CD4-positive, alpha-beta T cell treated with Interleukin-1 beta for 1 hour (primary cell): ENCODE measurements at regions not wholly inside any gene's neighbourhood (a gene's known extent, or its start where the extent isn't known, plus 50 kb on each side); places are given as distances from the start of the nearest gene placed in this dataset.

Source experiments
- DNase-seq, 2 donors: peaks; one replicate each; pipeline ENCODE4 v3.0.0-alpha.2; 2020 to 2022

DNA sequence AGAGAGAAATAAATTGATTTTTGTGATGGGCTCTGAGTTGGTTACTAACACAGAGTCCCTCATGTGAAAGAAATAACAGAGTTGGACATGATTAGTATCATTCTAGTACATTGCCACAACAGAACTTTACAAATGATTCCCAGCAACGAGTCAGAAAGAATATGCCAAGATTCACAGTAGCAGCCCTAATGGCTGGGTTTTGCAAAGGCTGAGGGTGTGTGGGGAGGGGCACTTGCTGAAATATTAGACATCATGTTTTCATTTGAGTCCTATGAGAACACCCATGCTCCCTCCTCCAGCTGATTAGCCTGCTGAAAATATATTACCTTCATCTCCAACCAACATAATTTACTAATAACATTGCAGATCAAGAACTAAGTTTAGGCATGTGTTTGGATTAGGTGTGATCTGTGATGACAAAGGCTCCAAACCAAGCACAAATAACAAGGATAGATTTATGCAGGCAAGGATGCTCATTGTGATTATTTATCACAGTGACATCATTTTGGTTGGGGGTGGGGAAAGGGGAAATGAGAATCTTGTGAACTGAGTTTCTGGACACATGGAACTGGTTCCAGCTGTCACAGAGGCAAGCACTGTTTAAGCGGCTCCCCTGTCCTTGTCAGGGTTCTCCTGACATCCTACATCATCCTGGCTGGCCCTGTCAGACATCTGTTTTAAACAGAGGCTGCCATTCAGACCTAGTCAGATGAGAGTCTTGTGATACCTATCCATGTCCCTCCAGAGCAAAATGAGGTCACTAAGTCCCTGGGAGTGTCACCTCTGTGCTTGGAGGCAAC, 205.8 kb upstream of the NCKAP5 start:
- DNase-seq: no peak

DNA sequence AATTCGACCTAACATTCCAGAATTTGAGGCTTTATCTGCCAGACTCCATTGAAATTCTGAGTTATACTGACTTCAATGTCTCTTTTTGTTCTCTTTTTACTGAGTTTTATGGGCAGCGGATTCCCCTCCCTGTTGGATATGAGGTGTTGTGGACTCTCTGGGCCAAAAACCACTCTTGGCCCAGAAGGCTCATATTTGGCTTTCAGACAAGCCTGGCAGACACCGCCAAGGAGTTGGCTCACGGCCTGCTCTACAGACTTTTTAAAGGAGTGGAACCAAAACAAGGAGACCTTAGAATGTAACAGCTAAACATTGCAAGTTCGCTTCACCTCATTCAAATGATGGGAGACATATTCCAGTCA, 206.4 kb upstream of the NCKAP5 start:
- no peak for DNase-seq

DNA sequence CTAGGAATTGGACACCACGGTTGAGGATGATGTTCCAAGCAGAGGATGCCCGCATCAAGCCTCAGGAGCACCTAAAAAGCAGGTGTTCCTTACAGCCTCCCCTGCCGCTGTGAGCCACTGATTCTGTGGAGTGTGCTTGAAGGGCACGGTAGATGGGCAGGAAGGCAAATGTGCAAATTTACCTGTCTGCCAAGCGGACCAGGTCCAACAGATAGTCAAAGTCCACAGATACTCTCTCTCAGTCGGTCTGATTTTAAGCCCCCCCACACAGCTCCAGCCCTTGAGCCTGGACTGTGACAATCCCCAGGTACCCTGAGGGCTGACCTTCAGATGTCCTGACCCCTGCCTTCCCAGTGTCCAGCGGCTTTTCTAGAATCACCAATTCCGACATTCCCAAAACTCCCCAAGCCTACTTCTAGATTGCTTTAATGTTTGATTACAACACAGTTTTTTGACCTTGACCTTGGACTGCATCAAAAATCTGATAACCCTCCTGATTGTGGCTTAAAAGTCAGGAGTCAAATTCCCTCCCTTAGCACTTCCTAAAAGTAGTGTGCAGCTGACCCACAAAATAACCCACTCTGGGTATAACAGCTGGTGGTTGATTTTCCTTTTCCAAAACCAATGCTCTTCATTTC, 208.8 kb upstream of the NCKAP5 start:
- no peak for DNase-seq

DNA sequence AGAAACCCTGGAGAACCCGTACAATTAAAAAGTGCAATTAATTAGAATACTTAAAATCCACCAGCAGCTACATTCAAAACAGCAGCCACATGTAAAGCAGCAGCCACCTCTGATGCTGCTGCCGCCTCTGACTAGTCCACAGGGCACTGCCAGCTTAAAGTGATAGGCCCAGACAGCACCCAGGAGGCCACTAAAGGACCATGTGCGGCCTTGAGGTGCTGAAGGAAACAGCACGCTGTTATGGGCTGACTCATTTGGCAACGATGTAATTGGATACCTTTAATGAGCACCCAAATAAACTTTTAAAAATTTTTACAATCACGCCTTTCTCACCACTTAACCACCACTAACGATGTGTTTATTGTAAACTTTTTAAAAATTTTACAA, 209.3 kb upstream of the NCKAP5 start:
- DNase-seq: no peak

DNA sequence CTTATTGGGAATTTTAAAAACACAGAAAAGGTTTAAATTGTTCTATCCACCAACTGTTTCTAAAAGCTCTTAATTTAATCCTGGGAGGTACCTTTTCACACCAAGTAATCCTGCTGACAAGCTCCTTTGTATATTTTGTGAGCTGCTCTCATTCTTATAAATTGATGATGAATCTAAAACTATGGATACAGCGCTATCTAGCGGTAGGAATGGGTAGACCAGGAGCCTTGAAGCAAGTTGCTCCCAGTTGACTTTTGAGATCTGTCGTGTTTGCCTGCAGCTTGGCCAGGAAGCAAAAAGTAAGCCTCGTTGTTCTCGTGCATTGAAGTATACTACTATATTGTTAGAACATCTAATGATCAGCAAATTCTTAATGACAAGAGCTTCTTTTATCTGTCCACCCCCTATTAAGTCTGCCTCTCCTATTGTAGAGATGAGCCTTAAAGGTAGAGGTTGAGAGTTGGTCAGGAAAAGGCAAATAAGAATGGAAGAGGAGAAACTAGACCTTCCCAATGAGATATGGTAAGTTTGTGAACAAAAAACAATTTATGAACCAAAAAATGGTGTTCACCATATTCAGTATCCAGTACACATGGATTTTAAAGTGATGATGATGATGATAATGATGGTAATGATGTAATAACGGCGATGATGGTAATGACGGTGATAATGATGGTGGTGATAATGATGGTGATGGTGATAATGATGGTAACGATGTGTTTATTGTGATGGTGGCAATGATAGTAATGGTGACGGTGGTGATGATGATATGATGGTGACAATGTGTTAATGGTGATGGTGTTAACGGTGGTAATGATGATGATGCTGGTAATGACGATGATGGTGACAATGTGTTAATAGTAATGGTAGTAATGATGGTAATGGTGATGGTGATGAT, 212.1 kb upstream of the NCKAP5 start:
- DNase-seq: peak in 1 of 2 donors; percentile 12

DNA sequence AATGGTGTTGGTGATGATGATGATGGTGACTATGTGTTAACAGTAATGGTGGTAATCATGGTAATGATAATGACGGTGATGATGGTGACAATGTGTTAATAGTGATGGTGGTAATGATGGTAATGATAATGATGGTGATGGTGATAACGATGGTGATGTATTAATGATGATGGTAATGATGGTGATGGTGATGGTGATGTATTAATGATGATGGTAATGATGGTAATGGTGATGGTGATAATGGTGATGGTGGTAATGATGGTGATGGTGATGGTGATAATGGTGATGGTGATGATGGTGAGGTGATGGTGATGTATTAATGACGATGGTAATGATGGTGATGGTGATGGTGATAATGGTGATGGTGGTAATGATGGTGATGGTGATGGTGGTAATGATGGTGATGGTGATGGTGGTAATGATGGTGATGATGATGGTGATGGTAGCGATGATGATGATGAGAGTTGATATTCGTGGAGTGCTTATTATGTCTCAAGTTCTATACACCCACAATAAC, 212.8 kb upstream of the NCKAP5 start:
- DNase-seq: no peak

DNA sequence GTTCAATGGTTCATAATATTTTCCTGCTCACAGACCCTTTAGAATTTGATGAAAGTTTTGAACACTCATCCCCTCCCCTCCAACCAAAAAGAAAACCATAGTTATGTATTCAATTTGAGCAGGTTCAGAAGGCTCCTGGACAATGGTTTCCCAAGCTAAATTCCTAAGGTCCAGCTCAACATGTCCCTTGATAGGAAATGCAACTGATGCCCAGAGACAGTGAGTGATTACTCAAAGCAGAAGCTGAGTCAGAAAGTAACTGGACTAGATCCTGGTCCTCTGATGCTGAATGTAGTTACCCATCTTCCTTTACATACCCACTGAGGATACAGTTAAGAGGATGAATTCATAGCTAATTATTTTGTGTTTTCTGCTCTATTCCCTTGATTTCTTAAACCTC, 218.9 kb upstream of the NCKAP5 start:
- no peak for DNase-seq

DNA sequence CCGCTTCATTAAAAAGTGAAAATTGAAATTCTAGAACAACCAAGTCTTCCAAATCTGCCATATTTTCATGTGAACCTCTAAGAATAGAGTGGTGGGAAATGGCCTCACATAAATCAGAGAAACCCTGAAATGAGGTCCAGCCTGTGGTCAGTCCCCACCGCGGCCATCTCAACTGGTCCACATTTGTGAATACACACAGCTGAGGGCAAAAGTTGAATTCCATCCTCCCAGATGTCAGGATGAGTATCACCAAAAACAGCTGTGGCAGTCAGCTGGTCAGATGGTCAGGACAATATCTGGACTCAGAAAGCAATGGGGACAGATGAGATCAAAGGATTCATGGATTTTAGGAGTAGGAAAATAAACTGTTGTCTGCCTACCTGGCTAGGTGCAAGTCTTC, 219.4 kb upstream of the NCKAP5 start:
- DNase-seq: no peak

DNA sequence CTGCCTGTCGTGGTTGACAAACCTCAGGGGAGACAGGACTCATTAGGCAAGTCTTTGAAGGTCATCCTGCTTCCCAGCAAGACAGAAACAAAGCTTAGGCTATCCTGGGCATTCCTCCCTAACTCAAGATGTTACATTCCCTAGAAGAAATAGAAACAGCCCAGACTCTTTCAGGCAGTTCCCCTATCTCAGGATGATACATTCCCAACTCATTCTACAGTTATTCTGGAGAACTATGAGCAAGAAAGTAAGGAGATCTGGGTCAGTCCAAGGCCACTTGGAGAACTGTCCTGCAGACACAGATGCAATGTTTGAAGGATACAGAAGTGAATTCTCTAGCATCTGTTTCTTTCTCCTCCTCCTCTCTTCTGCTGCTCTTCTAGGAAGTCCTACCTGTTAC, 220.1 kb upstream of the NCKAP5 start:
- DNase-seq: no peak

DNA sequence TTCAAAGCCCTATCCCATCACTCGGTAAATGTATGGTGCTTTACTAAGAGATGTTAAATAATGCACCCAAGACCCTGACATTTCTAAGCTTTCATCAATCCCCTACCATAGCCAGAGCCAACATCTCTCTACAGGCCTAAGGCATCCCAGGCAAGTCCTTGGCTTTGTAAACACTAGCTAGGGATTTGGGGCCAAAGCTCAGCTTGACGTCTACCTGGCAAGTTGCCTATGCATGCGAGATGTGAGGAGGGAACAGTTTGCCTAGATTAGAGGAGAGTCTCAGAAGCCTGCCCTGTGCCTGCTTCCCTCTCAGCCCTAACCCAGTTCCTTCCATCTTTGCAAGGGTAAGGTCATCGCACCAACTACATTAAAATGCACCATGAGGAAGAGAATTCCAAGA, 221.5 kb upstream of the NCKAP5 start:
- DNase-seq: no peak

DNA sequence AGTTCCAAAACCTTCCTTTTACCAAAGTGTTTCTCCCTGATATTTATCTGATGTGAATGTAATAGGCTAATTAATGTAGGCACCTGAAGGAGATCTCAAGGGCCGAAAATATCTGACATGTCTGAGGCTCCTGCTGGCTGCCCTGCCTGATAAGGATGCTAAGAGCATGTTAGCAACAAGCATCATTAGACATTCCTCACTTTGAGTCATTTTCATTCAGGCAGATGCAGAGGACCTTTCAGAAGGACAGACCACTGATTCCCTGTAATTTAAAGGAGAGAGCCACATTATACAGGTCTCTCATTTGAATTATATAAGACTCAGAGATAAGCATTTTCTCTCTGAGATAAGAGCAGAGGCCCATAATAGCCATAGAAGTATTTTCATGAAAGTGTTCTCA, 222.4 kb upstream of the NCKAP5 start:
- no peak for DNase-seq

DNA sequence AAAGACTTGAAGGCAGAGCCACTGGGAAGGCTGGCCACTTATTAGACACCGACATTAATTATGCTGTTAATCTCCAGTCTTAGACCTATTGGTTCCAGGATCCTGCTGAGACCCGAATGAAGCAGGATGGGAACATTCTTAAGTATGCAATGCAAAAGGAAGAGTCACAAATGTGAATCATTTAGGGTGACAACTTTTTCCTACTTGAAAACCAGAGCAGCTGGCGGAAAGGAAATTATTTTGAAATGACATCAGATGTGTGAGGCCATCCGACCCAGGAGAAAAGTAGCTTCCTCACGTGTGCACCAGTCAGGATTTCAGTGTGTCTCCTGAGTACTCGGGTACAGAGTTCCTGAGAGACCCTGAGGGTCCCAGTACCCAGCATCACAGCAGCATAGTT, 222.9 kb upstream of the NCKAP5 start:
- DNase-seq: no peak

DNA sequence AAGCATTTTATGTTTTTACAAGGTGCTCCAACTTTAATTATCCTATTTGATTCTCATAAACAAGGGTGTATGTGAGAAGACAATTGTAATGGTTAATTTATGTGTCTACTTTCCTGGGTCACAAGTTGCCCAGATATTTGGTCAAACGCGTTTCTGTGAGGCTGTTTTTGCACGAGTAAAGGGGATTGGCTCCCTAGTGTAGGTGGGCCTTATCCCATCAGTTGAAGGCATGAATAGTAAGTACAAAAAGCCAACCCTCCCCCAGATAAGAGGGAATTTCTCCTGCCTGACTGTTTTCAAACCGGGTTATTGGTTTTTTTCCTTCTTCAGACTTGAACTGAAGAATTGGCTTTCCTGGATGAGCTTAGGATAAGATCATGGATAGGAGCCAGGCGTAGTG, 224.0 kb upstream of the NCKAP5 start:
- DNase-seq: no peak

DNA sequence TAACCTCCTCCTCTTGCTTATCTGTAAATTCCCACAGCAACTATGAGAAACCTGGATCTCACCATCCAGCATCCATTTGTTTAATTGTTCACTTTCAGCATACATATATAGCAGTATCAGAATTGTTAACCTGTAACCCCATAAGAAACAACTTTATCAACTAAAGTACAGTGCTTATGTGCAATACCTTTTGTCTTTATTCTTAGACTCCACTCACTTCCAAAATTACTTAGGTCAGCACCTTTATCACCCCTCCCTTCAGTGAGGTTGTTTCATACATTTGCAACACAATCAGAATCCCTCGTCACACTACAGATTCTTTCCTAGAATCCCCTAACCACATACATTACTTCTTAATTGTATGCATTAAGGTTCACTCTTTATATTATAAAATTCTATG, 225.9 kb upstream of the NCKAP5 start:
- no peak for DNase-seq

DNA sequence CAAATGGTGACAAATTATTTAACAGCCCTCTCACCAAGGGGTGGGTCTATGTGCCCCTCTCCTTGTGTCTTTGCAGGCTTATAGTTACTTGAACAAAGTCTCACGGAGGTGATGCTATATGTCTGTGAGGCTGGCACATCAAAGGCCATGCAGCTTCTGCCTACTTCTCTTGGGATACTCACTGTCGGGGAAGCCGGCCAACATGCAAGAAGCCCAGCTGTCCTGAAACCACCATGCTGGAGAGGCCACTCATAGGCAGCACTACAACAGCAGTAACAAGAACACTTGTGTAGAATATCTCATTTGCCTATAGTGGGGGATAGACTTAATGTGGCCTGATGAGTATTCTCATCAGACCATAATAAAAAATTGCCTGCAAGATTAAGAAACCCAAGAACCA, 233.7 kb upstream of the NCKAP5 start:
- no peak for DNase-seq

DNA sequence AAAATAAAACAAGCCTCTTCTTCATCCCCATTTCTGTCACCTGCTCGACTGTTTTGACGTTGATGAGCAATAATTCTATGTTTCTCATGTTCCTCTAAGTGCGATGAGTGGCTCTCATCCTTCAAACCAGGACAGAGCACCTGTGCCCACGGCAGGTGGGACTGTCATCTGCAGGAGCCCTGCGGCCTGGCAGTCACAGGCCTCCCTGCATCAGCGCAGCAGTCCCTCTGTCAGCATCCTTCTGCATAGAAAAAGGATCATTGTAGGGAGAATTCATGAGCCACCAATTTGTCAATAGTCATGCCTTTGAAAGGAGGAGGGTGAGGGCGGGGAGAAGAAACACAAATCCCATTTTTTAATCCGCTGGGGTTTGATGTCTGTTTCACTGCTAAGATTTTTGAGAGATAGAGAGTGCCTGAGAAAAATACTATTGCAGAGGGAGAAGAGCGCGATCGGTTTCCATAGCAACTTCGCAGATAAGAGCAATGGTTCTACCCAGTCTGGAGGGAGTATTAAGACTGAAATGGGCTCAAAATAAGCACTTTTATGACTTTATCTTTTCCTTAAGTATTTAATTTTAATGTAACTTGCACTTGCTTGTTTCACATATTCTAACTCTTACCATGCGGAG, 234.3 kb upstream of the NCKAP5 start:
- no peak for DNase-seq

DNA sequence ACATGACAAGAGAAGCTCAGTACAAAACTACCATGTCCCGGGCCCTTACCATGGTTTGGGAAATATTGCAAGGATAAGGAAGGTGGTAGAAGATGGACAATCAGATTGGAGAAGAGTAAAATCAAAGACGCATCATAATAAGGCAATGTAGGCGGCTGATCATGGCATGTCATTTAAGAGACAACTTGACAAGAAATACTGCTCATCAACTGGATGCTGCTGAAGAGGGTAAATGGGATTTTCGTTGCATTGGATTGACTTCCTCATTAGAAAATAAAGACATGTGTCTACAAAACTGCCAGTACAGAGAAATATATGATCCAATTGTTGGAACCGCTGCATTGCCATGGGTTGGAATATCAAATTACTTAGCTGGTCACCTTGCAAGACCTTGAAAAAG, 238.3 kb upstream of the NCKAP5 start:
- DNase-seq: no peak

DNA sequence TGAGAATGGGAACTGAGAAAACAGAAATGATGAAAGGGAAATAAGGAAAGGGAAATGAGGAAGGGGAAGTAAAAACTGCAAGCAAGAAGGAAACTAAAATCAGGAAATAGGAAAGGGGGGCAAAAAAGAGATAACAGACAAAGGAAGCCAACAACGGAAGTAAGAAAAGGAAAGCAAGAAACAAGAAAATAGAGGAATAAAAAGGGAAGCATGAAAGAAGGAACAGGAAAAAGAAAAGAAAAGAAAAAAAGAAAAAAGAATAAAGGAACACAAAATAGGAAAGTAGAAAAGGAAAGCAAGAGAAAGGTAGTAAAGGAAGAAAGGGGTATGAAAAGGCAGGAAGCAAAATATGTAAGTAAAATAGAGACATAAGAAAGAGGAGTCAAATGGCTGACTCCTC, 241.2 kb upstream of the NCKAP5 start:
- no peak for DNase-seq

DNA sequence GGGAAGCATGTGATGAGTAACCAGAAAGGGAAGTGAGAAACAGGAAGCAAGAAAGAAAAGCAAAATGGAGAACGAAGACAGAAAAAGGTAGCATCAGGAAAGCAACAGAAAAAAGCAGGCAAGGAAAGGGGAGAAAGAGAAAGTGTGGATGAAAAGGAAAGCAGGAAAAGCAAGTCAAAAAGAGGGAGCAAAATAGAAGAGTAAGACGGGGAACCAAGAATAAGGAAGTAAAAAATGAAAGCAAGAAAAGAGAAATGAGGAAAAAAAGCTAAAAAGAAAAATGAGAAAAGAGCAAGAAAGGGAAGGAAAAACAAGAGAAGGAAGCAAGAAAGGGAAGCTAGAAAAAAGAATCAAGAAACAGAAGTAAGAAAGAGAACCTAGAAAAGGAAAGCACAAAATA, 242.3 kb upstream of the NCKAP5 start:
- no peak for DNase-seq

DNA sequence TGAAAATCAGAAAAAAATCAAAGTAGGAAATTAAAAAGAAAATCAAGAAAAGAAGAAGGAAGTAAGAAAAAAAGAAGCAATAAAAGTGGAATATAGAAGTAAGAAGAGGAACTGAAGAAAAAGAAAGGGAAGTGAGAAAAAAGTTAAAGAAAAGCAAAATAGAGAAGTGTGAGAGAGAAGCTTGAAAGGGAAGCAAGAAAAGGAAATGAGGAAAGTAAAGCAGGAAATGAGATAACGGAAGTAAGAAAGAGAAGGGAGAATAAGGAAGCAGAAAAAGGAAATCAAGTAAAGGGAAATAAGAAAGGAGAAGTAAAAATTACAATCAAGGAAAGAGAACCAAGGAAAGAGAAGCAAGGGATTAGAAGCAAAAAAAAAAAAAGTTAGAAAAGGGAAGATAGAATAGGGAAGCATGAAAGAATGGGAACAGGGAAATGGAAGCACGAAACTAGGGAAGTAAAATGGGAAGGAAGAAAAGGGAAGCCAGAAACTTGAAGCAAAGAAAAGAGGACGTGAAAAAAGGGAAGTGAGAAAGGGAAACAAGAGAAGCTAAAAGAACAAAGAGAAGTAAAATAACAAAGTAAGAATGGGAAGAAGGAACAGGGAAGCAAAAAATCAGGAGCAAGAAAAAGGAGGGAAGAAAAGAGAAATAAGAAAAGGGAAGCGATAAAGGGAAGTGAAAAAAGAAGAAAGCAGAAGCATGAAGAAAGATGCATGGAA, 243.3 kb upstream of the NCKAP5 start:
- DNase-seq: no peak

DNA sequence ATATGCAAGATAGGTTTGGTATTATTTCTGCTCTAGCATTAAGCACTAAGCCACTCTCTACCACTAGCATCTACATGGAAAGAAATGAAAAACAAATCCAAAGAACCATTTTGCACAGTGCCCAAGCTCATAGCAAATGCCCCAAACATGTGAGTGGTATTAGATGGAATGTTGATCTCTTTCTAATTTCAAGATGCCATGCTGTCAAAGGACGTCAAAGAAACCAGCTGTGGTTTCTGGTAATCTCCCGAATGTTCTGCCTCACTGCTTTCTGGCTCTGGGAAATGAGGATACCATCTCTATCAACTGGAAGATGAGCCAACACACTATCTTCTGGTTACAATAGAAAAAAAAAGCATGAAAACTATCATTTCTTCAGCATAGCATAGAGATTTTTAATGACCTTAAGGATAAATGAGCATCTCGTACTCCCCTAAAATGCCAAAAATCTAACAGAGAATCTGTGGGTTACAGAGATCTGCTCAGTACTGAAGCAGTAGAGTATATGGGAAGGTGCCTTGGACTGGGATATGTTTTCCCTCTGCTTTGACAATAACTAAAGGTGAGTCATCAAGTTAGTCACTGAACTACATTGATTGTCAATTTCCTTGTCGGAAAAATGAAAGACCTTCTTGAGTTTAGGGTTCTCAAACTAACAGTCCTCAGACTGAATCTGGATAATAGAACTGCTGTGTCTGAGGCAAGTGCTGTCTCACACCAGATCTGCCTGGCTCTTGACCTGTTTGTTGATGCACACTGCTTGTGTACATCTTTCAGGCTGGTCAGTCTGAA, 244.8 kb upstream of the NCKAP5 start:
- no peak for DNase-seq

DNA sequence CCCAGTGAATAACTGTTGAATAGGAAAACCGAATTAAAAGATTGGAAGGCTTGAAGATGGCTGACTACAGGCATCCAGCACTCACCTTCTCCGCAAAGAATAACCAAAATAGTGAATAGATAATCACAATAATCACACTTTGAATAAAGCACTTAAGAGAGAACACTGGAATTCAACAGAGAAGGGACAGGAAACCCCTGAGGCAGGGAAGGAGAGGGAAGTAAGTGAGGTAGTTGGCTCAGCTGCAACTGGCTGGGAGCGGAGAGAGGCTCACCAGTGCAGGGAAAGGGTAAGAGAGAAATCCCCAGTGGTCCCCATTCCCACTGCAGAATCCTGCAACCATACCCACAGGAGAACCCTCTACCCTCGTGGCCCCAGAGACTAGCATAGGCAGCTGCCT, 246.6 kb upstream of the NCKAP5 start:
- no peak for DNase-seq
